ENCODE measurements at regions not wholly inside any gene's neighbourhood (a gene's known extent, or its start where the extent isn't known, plus 50 kb on each side); places are given as distances from the start of the nearest gene placed in this dataset.
A peak's percentile ranks its signal among the peaks of the same experiment; 100 is the strongest.

GRCh38 chr12:126493366-126494108 is 1428.3 kb downstream of the AACS start:
- peak; percentile 59 to 69 for DNase-seq (ENCODE audit: low read depth in 2 of 2)

- DNase-seq (ENCODE audit: low read depth in 2 of 2): no peak
Measured at GRCh38 chr12:126496201-126496600, 1431.0 kb downstream of the AACS start.

- DNase-seq (ENCODE audit: low read depth in 2 of 2): peak; percentile 53 to 73
Measured at GRCh38 chr12:126506426-126507182, 1441.4 kb downstream of the AACS start.

DNA sequence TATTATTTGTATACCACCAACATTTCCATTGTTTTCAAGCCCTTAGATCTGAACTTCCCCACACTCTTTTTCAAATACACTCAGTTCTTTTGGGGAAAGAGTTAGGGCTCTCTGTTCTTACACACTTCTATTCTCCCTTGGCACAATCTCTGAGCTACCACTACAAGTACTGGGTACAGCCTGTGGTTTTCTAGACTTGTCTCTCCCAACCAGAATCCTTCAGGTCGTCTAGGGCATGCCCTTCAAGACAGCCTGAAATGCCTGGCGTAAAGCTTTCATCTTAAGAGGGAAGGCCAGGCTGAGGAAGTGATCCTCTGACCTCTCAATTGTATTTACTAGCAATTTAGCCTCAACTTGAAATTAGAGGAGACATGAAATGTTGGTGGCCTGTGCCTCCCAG is 1442.0 kb downstream of the AACS start:
- DNase-seq (ENCODE audit: low read depth in 2 of 2): no peak

- no peak for DNase-seq (ENCODE audit: low read depth in 2 of 2)
Measured at GRCh38 chr12:126509572-126509971, 1444.3 kb downstream of the AACS start.

DNA sequence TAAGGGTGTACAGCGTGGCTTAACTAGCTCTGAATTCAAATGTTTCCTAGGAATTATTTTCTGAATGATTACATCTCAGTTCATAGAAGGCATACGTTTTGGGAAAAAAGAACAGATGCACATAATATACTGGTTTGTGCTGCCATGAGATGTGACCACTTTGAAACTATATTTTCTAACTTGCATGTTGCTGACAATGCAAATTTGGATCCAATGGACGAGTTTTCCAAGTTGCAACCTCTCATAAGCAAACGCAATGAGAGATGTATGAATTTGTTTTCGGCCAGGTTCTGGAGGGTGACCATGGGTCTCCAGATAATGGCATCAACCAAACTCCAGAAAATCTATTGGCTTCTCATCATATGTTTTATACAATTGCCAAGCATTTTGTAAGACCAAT is 1445.4 kb downstream of the AACS start:
- no peak for DNase-seq (ENCODE audit: low read depth in 2 of 2)

DNA sequence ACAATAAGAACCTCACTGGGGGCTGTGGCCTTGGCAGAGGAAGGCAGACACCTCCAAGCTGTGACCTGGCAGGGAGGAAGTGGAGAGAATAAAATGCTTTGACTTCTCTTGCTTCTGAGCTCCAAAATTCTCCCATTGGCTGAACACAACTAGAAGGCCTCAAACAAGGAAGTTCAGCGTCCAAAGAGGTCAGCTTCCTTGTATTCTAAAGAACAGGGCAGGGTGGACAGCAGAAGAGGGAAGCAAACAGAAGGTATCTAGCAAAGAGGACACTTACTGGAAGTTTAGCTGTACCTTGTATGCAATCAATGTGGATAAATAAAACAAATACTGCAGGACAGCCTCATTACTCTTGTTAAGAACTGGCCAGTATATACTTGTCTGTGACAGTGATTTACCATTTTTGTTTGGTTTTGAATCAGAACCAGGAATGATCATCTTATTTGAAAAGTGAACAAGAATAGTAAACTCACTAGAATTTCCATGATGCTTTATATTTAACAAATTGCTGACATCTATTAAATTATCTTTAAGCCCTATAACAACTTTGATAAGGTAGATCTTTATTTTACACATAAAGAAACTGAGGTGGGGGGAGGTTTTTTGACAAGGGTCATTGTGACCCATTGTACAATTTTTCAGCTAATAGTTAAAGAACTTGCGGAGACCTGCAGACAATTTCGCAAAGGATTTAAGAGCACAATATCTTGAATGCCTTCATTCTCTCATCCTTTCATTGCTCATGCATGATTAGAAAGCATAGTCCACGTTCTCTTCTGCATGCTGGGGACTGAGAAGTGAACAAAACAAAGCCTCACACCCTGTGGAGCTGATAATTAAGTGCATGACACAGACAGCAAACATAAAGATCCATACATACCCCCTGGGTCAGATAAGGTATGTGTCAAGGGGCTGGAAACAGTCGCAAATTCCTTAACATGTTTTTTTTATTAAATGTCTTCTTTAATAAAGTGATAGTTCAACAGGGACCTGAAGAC is 1448.0 kb downstream of the AACS start:
- DNase-seq (ENCODE audit: low read depth in 2 of 2): peak in 1 of 2 donors; percentile 2

DNA sequence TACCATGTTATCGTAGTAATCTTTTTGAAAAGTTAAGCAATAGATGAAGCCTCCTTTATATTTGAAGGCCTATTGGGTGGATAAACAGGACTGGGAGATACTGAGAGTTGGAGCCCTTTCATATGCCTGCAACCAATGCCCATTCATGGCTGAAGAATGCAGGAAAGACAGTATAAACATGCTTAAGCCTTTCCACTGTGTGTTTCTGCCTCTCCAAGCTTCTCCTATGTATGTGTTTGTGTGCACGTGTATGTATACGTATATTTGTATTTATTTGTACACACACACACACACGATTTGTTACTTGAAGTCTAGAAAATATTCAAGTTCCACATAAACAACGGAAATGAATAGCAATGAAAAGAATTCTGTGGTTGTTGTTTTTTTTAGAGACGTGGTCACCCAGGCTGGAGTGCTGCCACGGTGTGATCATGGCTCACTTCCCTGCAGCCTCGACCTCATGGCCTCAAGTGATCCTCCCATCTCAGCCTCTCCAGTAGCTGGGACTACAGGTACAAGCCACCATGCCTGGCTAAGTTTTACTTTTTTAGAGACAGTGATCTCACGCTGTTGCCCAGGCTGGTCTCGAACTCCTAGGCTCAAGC is 1453.5 kb downstream of the AACS start:
- DNase-seq (ENCODE audit: low read depth in 2 of 2): peak in 1 of 2 donors; percentile 48

DNA sequence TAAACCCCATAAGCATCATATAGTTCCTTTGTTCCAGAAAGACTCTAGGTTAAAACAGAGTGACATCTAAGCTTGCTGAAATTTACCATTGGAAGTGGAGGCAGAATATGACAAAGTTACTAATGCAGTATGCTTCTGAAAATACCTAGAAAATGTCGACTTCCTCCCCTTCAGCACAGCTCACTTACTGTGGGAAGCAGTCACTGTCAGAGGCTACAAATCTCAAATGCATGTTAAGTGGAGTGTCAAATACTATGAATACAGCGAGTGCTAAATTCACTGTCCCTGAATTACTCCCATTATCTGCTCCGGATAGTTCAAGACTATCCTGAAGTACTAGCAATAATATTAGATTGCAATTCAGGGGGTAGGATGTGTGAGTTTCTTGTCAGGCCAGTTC is 1454.6 kb downstream of the AACS start:
- no peak for DNase-seq (ENCODE audit: low read depth in 2 of 2)

DNA sequence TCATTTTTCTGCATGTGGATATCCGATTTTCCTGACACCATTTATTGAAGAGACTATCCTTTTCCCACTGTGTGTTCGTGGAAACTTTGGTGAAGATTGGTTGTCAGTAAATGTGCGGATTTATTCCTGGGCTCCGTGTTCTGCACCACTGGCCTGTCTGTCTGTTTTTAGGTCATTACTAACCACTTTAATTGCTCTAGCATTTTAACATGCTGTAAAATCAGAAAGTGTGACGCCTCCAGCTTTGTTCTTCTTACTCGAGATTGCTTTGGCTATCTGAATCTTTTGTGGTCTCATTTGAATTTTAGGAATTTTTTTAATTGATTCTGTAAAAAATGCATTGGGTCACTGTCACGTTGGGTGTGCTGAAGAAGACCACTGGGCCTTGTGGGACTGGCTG is 1458.7 kb downstream of the AACS start:
- no peak for DNase-seq (ENCODE audit: low read depth in 2 of 2)

- DNase-seq (ENCODE audit: low read depth in 2 of 2): no peak
Measured at GRCh38 chr12:126534495-126534894, 1469.3 kb downstream of the AACS start.

GRCh38 chr12:126534942-126535341 is 1469.7 kb downstream of the AACS start:
- DNase-seq (ENCODE audit: low read depth in 2 of 2): no peak

- no peak for DNase-seq (ENCODE audit: low read depth in 2 of 2)
Measured at GRCh38 chr12:126535971-126536370, 1470.7 kb downstream of the AACS start.

DNA sequence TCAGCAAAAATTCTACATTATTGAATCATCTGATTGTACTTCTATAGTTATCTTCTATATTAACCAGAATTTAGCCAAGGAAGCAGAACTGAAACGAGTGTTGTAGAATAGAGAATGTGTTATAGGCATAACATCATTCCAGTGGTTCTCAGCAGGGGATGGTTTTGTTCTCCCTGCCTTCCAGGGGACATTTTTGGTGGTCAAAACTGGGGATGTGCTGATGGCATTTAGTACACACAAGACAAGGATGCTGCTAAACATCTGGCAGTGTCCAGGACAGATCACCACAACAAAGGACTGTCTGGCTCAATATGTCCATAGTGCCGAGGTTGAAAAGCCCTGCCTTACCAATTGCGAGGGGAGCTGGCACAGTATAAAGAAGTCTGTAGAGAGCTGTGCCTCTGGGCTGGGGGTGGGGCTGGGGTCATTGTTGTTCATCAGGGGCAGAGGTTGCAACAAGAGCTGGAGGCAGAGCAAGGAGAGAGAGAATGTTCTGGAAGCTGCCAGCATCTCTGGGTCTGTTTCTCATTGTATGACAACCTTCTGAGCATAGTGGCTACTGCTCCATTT is 1472.8 kb downstream of the AACS start:
- no peak for DNase-seq (ENCODE audit: low read depth in 2 of 2)

GRCh38 chr12:126538888-126539287 is 1473.7 kb downstream of the AACS start:
- no peak for DNase-seq (ENCODE audit: low read depth in 2 of 2)

GRCh38 chr12:126545411-126545810 is 1480.2 kb downstream of the AACS start:
- DNase-seq (ENCODE audit: low read depth in 2 of 2): peak; percentile 26 to 59

DNA sequence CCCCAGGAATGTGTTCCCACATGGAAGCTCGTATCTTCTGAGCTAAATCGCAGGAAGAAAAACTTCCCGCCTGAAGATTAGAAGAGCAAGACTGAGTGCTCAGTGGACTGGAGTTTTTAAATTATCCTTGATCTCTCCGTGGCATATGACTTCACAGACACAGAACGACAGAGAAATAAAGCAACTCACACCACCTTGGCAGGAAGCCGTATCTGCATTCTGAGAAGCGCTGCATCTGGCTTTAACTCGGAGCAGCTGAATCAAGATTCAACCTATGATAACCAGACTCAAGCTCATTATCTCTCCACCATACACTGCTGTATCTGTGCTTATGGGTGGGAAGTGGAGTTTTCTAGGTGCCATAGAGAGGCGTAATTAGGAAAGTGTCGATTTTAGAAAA is 1482.7 kb downstream of the AACS start:
- no peak for DNase-seq (ENCODE audit: low read depth in 2 of 2)

DNA sequence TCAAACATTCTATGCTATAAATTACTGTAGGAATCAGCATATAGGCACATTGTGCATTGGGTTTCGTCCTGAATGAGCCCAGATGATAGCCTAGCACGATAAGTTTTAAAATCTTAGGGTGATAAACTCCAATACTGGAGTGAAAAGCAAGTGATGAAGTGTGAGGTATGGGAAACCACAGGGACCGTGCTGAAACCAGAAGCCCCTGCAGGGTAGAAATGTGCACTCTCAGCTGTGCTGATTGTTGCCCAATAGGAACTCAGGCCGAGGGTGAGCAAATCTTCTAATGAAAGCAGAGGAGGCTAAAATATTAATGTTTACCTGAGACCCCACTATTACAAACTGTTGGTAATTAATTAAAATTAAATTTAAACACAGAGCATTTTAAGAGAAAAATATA is 1486.6 kb downstream of the AACS start:
- DNase-seq (ENCODE audit: low read depth in 2 of 2): no peak

DNA sequence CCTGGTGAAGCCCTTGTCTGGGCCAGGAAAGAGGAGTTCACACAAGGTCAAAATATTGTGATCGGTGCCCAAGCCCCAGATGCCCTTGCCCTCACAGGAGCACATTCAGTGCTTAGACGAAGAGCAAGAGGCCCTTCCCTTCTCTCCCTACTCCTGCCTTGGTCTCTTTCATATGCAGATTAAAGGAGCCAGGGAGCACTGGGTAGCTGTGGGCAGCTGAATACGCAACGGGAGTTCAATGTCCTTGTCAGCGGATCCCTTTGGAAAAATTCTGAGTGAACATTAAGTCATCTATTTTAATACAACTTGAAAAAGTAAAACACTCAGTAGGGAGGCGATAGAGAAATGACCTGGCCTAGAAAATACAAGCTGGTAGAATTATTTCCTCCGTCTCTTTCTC is 1489.4 kb downstream of the AACS start:
- DNase-seq (ENCODE audit: low read depth in 2 of 2): no peak

DNA sequence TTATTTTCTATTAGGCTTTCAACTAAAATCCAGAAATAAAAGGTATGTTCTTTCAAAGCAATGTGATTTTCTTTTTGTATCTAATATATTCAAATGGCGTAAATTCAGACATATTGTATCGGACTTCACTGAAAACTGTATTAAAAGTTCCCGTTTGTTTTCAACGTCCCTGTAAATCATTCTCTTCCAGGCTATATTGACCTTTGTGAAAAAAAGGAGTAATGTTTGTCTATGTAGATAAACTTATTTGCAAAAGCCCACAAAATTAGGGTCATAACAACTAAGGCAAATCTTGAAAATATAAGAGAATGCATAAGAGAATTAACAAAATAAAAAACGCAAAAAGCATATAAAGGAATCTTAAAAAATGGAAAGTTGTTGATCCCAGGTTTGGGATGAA is 1492.4 kb downstream of the AACS start:
- DNase-seq (ENCODE audit: low read depth in 2 of 2): no peak

- no peak for DNase-seq (ENCODE audit: low read depth in 2 of 2)
Measured at GRCh38 chr12:126558219-126558618, 1493.0 kb downstream of the AACS start.
